Stimulated activated CD4-positive, alpha-beta T cell treated with anti-CD3 and anti-CD28 coated beads, TNF-alpha, amount 100 ng/mL, for 1 hour (primary cell): ENCODE measurements at regions not wholly inside any gene's neighbourhood (a gene's known extent, or its start where the extent isn't known, plus 50 kb on each side); places are given as distances from the start of the nearest gene placed in this dataset.

Experiments used
- DNase-seq, 3 donors: peaks; one replicate each; pipeline ENCODE4 v3.0.0-alpha.2; 2020; ENCODE audit warnings: low read depth in 3 of 3, low spot score in 1 of 3

GRCh38 chr15:98139337-98139736 lies 178.8 kb downstream of the ARRDC4 start:
- no peak for DNase-seq

DNA sequence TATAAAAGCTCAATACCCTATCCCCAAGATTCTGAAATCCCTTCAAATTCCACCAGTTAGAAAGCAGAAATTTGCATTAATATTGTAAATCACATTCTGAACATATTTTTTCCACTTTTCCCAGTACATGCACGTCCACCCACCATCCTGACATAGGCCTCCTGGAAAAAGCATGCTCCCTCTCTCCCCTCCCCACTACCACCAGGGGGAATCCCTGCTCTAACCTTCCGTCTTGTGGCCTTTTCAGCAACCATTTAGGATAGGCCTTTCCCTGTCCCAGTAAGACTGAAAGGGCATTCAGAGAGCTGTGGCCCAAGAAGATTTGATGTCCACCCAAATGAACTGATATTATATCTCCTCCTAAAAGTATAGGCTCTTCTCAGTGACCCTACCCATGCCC lies 182.1 kb downstream of the ARRDC4 start:
- DNase-seq = no peak

GRCh38 chr15:98143116-98143515 lies 182.6 kb downstream of the ARRDC4 start:
- DNase-seq = no peak

- no peak for DNase-seq
These were observed 183.9 kb downstream of the ARRDC4 start for GRCh38 chr15:98144388-98144787.

- DNase-seq = no peak
These were observed 185.7 kb downstream of the ARRDC4 start for GRCh38 chr15:98146031-98146820.

- DNase-seq = no peak
These were observed 186.9 kb downstream of the ARRDC4 start for GRCh38 chr15:98147415-98147814.

GRCh38 chr15:98150084-98150483 lies 189.6 kb downstream of the ARRDC4 start:
- no peak for DNase-seq

- DNase-seq = no peak
These were observed 190.0 kb downstream of the ARRDC4 start for GRCh38 chr15:98150536-98150935.

DNA sequence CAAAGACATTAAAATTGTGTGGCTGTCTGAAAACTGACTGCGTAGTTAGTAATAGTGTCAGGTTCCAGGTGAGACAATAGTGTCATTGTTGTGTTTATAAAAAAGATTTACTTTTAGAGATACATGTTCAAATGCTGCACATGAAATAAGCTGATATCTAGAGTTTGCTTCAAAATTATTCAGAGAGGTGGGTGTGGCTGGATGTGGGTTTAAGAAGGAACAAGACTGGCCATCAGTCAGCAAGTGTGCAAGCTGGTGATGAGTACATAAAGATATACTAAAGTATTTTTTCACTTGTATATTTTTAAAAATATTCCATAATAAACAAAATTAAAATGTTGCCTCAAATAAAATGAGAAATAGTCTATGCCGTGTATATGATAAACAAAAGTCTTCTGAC lies 190.6 kb downstream of the ARRDC4 start:
- DNase-seq = no peak

DNA sequence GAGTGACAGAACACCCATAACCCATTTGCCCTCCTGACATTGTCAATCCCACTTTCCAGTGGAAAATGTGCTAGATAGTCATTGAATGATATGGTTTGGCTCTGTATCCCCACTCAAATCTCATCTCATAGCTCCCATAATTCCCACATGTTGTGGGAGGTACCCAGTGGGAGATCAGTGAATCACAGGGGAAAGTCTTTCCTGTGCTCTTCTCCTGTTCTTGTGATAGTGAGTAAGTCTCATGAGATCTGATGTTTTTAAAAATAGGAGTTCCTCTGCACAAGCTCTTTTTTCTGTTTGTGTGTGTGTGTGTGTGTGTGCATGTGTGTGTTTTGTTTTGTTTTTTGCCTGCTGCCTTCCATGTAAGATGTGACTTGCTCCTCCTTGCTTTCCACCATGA lies 191.7 kb downstream of the ARRDC4 start:
- no peak for DNase-seq

DNA sequence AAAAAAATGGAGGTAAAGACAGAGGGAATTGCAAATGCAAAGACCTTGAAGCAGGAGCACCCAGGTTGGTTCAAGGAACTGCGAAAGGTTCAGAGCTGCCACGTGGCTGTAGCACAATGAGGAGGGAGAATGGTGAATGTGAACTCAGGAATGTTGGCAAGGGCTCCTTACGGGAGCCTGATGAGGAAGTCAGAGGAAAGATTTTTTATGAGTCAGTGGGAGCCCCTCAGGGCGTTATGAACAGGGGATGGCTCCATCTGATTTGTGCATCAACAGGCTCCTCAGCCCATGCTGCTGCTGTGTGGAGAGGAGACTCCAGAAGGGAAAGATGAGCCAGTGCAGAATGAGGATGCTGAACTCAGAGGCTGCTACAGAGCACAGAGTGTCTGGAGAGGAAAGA lies 194.4 kb downstream of the ARRDC4 start:
- no peak for DNase-seq

DNA sequence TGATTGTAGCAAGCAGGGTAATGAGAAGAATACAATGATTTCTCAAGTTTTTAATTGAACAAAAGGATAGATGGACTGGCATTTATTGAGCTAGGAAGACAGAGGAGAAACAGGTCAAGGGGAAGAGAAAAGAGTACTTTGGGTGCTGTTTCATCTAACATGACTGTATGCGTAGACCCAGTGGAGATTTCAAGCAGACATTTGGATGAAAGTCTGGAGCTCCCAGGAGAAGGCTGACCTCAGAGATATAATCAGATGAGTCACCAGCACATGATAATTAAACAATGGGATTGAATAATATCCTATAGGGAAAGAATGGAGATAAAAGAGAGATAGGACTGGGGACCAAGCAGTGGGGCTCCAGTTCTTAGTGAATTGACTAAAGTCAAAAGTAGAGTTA lies 194.9 kb downstream of the ARRDC4 start:
- no peak for DNase-seq

- DNase-seq = no peak
These were observed 199.7 kb downstream of the ARRDC4 start for GRCh38 chr15:98160236-98160635.

DNA sequence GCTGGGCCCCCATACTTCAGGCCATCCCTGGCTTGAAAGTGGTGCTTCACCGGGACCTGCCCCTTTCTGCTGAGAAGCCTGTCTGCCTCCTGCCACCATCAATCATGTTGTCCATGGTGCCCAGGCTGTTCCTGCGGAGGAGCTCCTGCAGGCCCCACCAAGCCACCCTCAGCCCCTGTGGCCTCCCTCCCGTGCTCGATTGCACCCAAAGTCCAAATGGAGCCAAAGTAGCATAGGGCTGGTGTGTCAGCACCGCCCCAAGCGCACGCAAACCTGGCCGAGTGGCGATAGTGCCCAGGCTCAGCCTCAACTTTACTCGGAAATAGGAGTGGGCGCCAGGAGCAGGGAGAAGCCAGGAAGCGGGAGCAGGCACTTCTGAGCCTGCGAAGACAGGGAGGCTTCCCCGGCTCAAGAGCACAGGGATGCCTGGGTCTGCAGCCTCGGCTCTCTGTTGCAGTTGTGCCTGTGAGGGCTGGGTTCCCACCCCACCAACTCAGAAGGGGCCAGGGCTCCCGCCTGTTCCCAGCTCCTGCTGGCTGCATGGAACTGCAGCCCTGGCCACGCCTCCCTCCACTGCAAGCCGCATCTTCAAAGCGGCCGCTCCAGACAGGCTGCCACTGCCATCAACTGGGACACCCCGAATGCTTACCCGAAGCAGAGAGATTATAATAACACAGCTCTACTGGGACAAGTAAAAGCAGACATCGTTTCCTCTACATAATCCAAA lies 203.0 kb downstream of the ARRDC4 start:
- no peak for DNase-seq

GRCh38 chr15:98164571-98164970 lies 204.1 kb downstream of the ARRDC4 start:
- no peak for DNase-seq

- no peak for DNase-seq
These were observed 204.5 kb downstream of the ARRDC4 start for GRCh38 chr15:98164986-98165385.

DNA sequence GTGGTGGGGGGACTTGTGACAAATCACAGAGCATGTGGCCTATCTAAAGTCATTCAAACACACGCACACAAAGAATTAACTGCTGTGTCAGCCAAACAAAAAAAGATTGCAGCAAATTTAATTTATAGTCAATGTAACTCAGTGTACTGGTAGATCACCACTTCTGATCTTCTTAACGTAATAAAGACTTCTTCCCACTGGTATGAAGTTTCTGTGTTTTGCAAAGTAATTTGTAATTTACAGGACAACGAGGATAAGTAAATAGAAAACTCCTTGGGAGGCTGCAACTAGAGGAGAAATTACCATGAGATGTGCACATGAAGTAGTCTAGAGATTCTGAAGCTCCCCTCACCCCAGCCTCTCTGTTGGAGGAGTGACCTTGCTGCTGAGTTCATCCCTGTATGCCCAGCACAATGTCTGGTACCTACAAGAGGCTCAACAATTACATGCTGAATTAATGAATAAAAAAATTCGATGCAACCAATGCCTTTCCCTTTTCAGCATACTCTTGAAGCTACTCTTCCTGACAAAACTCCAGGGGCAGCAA lies 207.3 kb downstream of the ARRDC4 start:
- DNase-seq = no peak

DNA sequence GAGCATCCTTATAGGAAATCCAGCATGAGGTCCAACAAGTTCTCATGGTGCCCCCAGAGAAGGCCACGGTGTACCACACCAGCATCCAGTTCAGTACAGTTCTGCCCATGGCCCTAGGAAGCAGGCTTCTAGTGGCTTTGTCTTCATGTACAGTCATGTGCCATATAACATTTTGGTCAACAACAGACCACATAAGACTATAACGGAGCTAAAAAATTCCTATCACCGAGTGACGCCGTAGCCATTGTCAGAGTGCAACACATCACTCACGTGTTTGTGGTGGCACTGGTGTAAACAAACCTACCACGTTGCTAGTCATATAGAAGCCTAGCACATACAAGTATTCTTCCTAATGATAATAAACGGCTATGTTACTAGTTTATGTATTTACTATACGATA lies 209.0 kb downstream of the ARRDC4 start:
- no peak for DNase-seq

DNA sequence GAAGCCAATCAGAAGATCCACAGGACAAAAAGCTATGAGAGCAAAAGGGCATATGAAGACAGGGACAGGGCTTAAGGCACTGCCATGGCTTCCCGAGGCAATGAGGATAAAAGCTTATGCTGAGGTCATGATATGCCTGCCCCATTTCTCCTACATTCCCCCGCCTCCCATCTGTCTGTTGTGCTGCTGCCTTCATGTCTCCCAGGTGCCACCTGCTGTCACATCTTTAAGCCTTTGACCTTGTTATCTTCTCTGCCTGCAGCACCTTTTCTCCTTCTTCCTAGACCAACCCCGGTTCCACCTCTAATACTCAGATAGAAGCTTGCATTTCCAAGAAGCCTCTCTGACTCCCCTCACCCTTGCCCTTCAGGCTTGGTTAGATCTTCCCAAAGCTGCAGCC lies 213.8 kb downstream of the ARRDC4 start:
- DNase-seq = no peak

GRCh38 chr15:98174841-98175240 lies 214.3 kb downstream of the ARRDC4 start:
- no peak for DNase-seq

GRCh38 chr15:98177966-98178592 lies 217.6 kb downstream of the ARRDC4 start:
- peak in 1 of 3 donors; percentile 2 for DNase-seq

- no peak for DNase-seq
These were observed 218.4 kb downstream of the ARRDC4 start for GRCh38 chr15:98178861-98179260.
